SK-N-SH (cell line): ENCODE measurements at regions not wholly inside any gene's neighbourhood (a gene's known extent, or its start where the extent isn't known, plus 50 kb on each side); places are given as distances from the start of the nearest gene placed in this dataset.

Experiments used
- CTCF ChIA-PET: fragments of 300-600, 350-600 bp; formaldehyde crosslinking; extraction: SDS; loops from one replicate; lab custom pipeline; 2021; lab: Yijun Ruan, JAX
- POLR2A ChIA-PET: fragments of 350-600 bp; sonication (Branson Sonifier 250); formaldehyde crosslinking; extraction: SDS; loops from one replicate; lab custom pipeline; 2020; ENCODE audit warnings: antibody characterized with exemption, inconsistent platforms; lab: Yijun Ruan, JAX
- DNase-seq: peaks from one replicate; pipeline ENCODE4 v3.0.0; 2012
- H2AFZ ChIP-seq: fragments of 200-600 bp; sonication (generic); 2 replicates; pipeline ENCODE4 v1.8.1; 2016; ENCODE audit warnings: antibody characterized with exemption, mild to moderate bottlenecking, low read depth
- H3F3A ChIP-seq: fragments of 200-600 bp; sonication (generic); replicated peaks from 2 replicates; pipeline ENCODE3; 2016; ENCODE audit warnings: antibody characterized with exemption, mild to moderate bottlenecking; ENCODE audit not compliant: insufficient read depth
- H3K27ac ChIP-seq, 2 experiments: fragments of 200-500 bp in 1 of 2; fragments of 200-600 bp in 1 of 2; sonication (Bioruptor generic) in 1 of 2; sonication (generic), shearing (Covaris generic) in 1 of 2; 2 replicates each; pipeline versions ENCODE4 v1.5.1 to v1.6.1; 2014 to 2016; ENCODE audit warnings: low read depth in 2 of 2, inconsistent platforms in 1 of 2, low read length in 1 of 2, mild to moderate bottlenecking in 1 of 2, mixed read lengths in 1 of 2
- H3K27me3 ChIP-seq: fragments of 200-600 bp; sonication (generic), shearing (Covaris generic); 2 replicates; pipeline ENCODE4 v1.6.1; 2016; ENCODE audit warnings: mixed run types; ENCODE audit not compliant: insufficient read depth
- H3K36me3 ChIP-seq, 2 experiments: fragments of 200-500 bp in 1 of 2; fragments of 200-600 bp in 1 of 2; sonication (Bioruptor generic) in 1 of 2; sonication (generic) in 1 of 2; replicated peaks in 1 of 2; 2 replicates each; pipeline versions ENCODE3 to v1.5.1; 2014 to 2016; ENCODE audit warnings: low read length in 1 of 2, mild to moderate bottlenecking in 1 of 2; ENCODE audit not compliant: insufficient read depth in 2 of 2, control insufficient read depth in 1 of 2
- H3K4me1 ChIP-seq, 2 experiments: fragments of 200-500 bp in 1 of 2; fragments of 200-600 bp in 1 of 2; sonication (Bioruptor generic) in 1 of 2; sonication (generic), shearing (Covaris generic) in 1 of 2; 2 replicates each; pipeline versions ENCODE4 v1.5.1 to v1.6.1; 2014 to 2016; ENCODE audit warnings: low read depth in 1 of 2, low read length in 1 of 2, mixed run types in 1 of 2; ENCODE audit not compliant: insufficient read depth in 2 of 2, control insufficient read depth in 1 of 2
- H3K4me2 ChIP-seq: fragments of 200-600 bp; sonication (generic), shearing (Covaris generic); 2 replicates; pipeline ENCODE4 v1.6.1; 2017; ENCODE audit warnings: mixed run types
- H3K4me3 ChIP-seq, 2 experiments: fragments of 200-500 bp in 1 of 2; fragments of 200-600 bp in 1 of 2; sonication (Bioruptor generic) in 1 of 2; sonication (generic), shearing (Covaris generic) in 1 of 2; 2 replicates each; pipeline versions ENCODE4 v1.5.1 to v1.8.1; 2014 to 2016; ENCODE audit warnings: low read depth in 2 of 2, inconsistent platforms in 1 of 2, low read length in 1 of 2, mild to moderate bottlenecking in 1 of 2, mixed read lengths in 1 of 2, moderate library complexity in 1 of 2
- H3K79me2 ChIP-seq: fragments of 200-600 bp; sonication (generic); 2 replicates; pipeline ENCODE4 v1.8.1; 2017; ENCODE audit warnings: mild to moderate bottlenecking; ENCODE audit not compliant: insufficient read depth
- H3K9ac ChIP-seq: fragments of 200-600 bp; sonication (generic); 2 replicates; pipeline ENCODE4 v1.6.1; 2017; ENCODE audit warnings: mixed run types
- H3K9me2 ChIP-seq: fragments of 200-600 bp; sonication (generic); 2 replicates; pipeline ENCODE4 v1.6.1; 2017; ENCODE audit warnings: mixed run types
- H3K9me3 ChIP-seq: fragments of 200-600 bp; sonication (generic); 2 replicates; pipeline ENCODE4 v1.6.1; 2017; ENCODE audit warnings: mixed run types, mild to moderate bottlenecking, moderate library complexity
- H4K20me1 ChIP-seq: fragments of 200-600 bp; sonication (generic); 2 replicates; pipeline ENCODE4 v1.6.1; 2017; ENCODE audit warnings: mild to moderate bottlenecking, mixed run types; ENCODE audit not compliant: insufficient read depth
- CTCF ChIP-seq: fragments of 200-600 bp; sonication (generic); IDR thresholded peaks from 2 replicates; pipeline ENCODE4 v1.6.1; 2017; ENCODE audit warnings: antibody characterized with exemption, mild to moderate bottlenecking, moderate library complexity
- EP300 ChIP-seq, 2 experiments: IDR thresholded peaks; 2 replicates each; pipeline versions ENCODE4 v1.4.0 to v1.6.1; 2012; ENCODE audit warnings: borderline replicate concordance in 1 of 2, low read depth in 1 of 2, low read length in 1 of 2
- FOXM1 ChIP-seq: IDR thresholded peaks from 2 replicates; pipeline ENCODE4 v1.4.0; 2012; ENCODE audit warnings: low read depth, mild to moderate bottlenecking
- GATA2 ChIP-seq: sonication (generic); formaldehyde crosslinking; IDR thresholded peaks from 2 replicates; pipeline ENCODE4 v1.5.0; 2020; ENCODE audit warnings: mild to moderate bottlenecking, missing genetic modification reagents
- MAX ChIP-seq: IDR thresholded peaks from 2 replicates; pipeline ENCODE4 v1.4.0; 2012; ENCODE audit warnings: low read depth
- MEF2A ChIP-seq: IDR thresholded peaks from 2 replicates; pipeline ENCODE4 v1.4.0; 2012; ENCODE audit warnings: low read depth, borderline replicate concordance
- MXI1 ChIP-seq: IDR thresholded peaks from 2 replicates; pipeline ENCODE4 v1.6.1; 2012; ENCODE audit warnings: mild to moderate bottlenecking, low read depth, low read length, improper control_type of control experiment
- NFIC ChIP-seq: IDR thresholded peaks from 2 replicates; pipeline ENCODE4 v1.4.0; 2012; ENCODE audit warnings: borderline replicate concordance
- NRF1 ChIP-seq: IDR thresholded peaks from 2 replicates; pipeline ENCODE4 v1.6.1; 2012; ENCODE audit warnings: low read depth, mild to moderate bottlenecking, low read length
- POLR2AphosphoS5 ChIP-seq: IDR thresholded peaks from 2 replicates; pipeline ENCODE4 v1.6.1; 2012; ENCODE audit warnings: low read depth, low read length
- RCOR1 ChIP-seq: fragments of 150-350 bp; IDR thresholded peaks from 2 replicates; pipeline ENCODE4 v1.6.1; 2017; ENCODE audit warnings: antibody characterized with exemption, low read length
- RXRA ChIP-seq: IDR thresholded peaks from 2 replicates; pipeline ENCODE4 v1.4.0; 2012; ENCODE audit warnings: low read depth, mild to moderate bottlenecking, borderline replicate concordance
- SMC3 ChIP-seq: IDR thresholded peaks from 2 replicates; pipeline ENCODE4 v1.6.1; 2012; ENCODE audit warnings: low read depth, low read length, improper control_type of control experiment
- TAF1 ChIP-seq: IDR thresholded peaks from 2 replicates; pipeline ENCODE4 v1.6.1; 2012; ENCODE audit warnings: low read depth, mild to moderate bottlenecking, low read length, moderate library complexity, borderline replicate concordance
- YY1 ChIP-seq: IDR thresholded peaks from 2 replicates; pipeline ENCODE4 v1.4.0; 2012; ENCODE audit warnings: low read depth, mild to moderate bottlenecking
- WGBS: methylation state at CpG from one replicate; pipeline ENCODE4 v1.1.6; 2017; ENCODE audit warnings: low lambda C conversion rate; 5-methylcytosine and 5-hydroxymethylcytosine counted together
- TF ChIP-seq, protein P1 (sequence below): IDR thresholded peaks from 2 replicates; pipeline ENCODE4 v1.6.1; 2012; ENCODE audit warnings: mild to moderate bottlenecking, low read depth, low read length, moderate library complexity
- TF ChIP-seq, protein P2 (sequence below): fragments of 150-350 bp; IDR thresholded peaks from 2 replicates; pipeline ENCODE4 v1.6.1; 2017; ENCODE audit warnings: antibody characterized with exemption, low read length, low read depth, borderline replicate concordance

DNA sequence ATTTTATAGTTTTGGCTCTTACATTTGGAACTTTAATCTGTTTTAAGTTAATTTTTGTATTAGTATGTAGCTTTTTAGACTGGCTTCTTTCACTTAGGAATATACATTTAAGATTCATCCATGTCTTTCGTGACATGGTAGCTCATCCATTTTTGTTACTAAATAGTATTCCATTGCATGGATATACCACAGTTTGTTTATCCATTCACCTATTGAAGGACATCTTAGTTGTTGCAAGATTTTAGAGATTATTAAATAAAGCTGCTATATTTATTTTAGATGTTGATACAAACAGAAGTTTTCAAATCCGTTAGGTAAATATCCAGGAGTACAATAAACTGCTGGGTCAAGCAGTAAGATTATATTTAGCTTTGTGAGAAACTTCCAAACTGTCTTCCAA lies 58.0 kb upstream of the ZNF521 start (continued):
- TF ChIP-seq, protein P1, sequence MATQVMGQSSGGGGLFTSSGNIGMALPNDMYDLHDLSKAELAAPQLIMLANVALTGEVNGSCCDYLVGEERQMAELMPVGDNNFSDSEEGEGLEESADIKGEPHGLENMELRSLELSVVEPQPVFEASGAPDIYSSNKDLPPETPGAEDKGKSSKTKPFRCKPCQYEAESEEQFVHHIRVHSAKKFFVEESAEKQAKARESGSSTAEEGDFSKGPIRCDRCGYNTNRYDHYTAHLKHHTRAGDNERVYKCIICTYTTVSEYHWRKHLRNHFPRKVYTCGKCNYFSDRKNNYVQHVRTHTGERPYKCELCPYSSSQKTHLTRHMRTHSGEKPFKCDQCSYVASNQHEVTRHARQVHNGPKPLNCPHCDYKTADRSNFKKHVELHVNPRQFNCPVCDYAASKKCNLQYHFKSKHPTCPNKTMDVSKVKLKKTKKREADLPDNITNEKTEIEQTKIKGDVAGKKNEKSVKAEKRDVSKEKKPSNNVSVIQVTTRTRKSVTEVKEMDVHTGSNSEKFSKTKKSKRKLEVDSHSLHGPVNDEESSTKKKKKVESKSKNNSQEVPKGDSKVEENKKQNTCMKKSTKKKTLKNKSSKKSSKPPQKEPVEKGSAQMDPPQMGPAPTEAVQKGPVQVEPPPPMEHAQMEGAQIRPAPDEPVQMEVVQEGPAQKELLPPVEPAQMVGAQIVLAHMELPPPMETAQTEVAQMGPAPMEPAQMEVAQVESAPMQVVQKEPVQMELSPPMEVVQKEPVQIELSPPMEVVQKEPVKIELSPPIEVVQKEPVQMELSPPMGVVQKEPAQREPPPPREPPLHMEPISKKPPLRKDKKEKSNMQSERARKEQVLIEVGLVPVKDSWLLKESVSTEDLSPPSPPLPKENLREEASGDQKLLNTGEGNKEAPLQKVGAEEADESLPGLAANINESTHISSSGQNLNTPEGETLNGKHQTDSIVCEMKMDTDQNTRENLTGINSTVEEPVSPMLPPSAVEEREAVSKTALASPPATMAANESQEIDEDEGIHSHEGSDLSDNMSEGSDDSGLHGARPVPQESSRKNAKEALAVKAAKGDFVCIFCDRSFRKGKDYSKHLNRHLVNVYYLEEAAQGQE, result no peak

DNA sequence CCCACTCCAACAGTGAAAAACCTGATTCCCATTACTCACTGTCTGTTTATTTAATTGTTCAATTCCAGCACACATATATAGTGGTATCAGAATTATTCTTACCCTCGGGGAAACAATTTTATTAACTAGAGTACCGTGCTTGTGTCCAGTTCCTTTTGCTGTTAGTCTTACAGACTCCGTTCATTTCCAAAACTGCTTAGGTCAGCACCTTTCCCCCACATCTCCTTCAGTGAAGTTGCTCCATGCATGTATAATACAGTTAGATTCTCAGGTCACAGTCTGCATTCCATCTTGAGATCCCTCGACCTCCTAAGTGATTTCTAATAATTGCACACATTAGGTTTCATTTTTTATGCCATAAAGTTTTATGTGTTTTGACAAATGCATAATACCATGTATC lies 56.3 kb upstream of the ZNF521 start:
- no peaks in the 10 kb centered on the region for H3K27me3 ChIP-seq
- CTCF ChIA-PET, result no interaction called here
- no peaks in the 10 kb centered on the region for H3K79me2 ChIP-seq
- H3K4me1 ChIP-seq, result no peaks in the 10 kb centered on the region
- no peaks in the 10 kb centered on the region for H3K36me3 ChIP-seq
- H2AFZ ChIP-seq, result no peak overlapping the region
- no peaks in the 10 kb centered on the region for H3K9me3 ChIP-seq
- no peak for TF ChIP-seq POLR2AphosphoS5
- TF ChIP-seq, protein P2, sequence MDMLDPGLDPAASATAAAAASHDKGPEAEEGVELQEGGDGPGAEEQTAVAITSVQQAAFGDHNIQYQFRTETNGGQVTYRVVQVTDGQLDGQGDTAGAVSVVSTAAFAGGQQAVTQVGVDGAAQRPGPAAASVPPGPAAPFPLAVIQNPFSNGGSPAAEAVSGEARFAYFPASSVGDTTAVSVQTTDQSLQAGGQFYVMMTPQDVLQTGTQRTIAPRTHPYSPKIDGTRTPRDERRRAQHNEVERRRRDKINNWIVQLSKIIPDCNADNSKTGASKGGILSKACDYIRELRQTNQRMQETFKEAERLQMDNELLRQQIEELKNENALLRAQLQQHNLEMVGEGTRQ, result no peak
- TF ChIP-seq NFIC, result no peak
- no peak for TF ChIP-seq YY1
- no peak for TF ChIP-seq RCOR1
- TF ChIP-seq MEF2A, result no peak
- TF ChIP-seq GATA2 (CRISPR knock-in tag), result no peak
- TF ChIP-seq RXRA, result no peak
- TF ChIP-seq MXI1, result no peak
- no peak for TF ChIP-seq TAF1
- TF ChIP-seq FOXM1, result no peak
- TF ChIP-seq EP300 (IDR thresholded peaks at IDR 0.05; ENCODE audit: borderline replicate concordance in 1 of 2, low read depth in 1 of 2, low read length in 1 of 2), result no peak
- no peak for TF ChIP-seq MAX
- TF ChIP-seq NRF1, result no peak
- TF ChIP-seq, protein P1, result no peak
- no peak for TF ChIP-seq SMC3
- no peak for TF ChIP-seq CTCF
- no peak overlapping the region for H3K4me3 ChIP-seq
- no peak overlapping the region for H3K4me2 ChIP-seq
- H3K27ac ChIP-seq, result no peak overlapping the region
- no peaks in the 10 kb centered on the region for H4K20me1 ChIP-seq
- H3K9me2 ChIP-seq, result no peaks in the 10 kb centered on the region
- POLR2A ChIA-PET, result no interaction called here
- WGBS, result 37% methylated on average over 4 of the region's 4 CpGs
- H3K9ac ChIP-seq, result no peak overlapping the region
- DNase-seq, result no peak
- no peaks in the 10 kb centered on the region for H3F3A ChIP-seq
